ENCODE measurements at regions not wholly inside any gene's neighbourhood (a gene's known extent, or its start where the extent isn't known, plus 50 kb on each side); places are given as distances from the start of the nearest gene placed in this dataset.

DNA sequence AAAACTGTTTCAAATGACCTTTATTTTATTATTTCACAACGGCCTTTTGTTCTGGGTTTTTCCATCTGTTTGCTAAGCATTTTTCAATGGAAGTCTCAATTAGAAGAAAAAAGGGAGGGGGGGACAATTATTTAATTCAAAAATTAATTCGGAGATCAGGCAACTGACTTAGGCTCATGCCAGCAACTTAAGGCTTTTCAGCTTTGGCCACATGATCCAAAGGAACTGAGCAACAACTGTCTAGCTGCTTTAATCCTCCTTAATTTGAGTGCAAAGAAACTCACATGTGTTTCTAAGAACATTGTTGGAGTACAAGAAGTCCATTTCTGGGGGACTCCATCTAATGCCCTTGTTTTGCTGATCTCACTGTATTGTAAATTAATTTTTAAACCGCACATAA is 188.0 kb downstream of the EXOC5 start:
- Histone ChIP-seq H3K9me1 (ENCODE audit: control insufficient read depth, insufficient read depth, low read length) (no peaks in the 10 kb centered on the region), H3K27me3 (ENCODE audit: control insufficient read depth in 2 of 2, insufficient read depth in 2 of 2, low read length in 2 of 2) (no peaks in the 10 kb centered on the region; a peak in 2 of 5 replicates), H3K9ac (ENCODE audit: insufficient read depth in 1 of 2, low read depth in 2 of 2, low read length in 2 of 2) (no peak overlapping the region), H4K20me1 (replicated peaks; ENCODE audit: control insufficient read depth, insufficient read depth, low read length) (no peaks in the 10 kb centered on the region), H3K9me3 (replicated peaks; ENCODE audit: control insufficient read depth, insufficient read depth, low read depth, low read length) (no peaks in the 10 kb centered on the region), H3K27ac (ENCODE audit: extremely low read depth, low read depth, low read length) (no peak overlapping the region), H3K4me1 (replicated peaks in 1 of 2; ENCODE audit: control insufficient read depth in 2 of 2, insufficient read depth in 2 of 2, low read length in 2 of 2) (no peaks in the 10 kb centered on the region; a peak in 1 of 5 replicates), H3K79me2 (ENCODE audit: control insufficient read depth, insufficient read depth, low read length) (no peaks in the 10 kb centered on the region), H3K4me3 (no peak overlapping the region), H3K36me3 (ENCODE audit: control insufficient read depth, insufficient read depth, low read length) (no peaks in the 10 kb centered on the region), H2AFZ (ENCODE audit: low read depth, low read length) (no peak overlapping the region), H3K4me2 (ENCODE audit: insufficient read depth, low read length) (no peak overlapping the region)
- in situ Hi-C loops (cut with MboI) (no loop called here), intact Hi-C loops (cut with micrococcal nuclease) (no loop called here)
- WGBS (ENCODE audit: insufficient coverage, low coverage, missing lambda C conversion rate), result 0% methylated on average over 3 of the region's 3 CpGs
- BruUV-seq (replicated peaks), result no TSS peak
- DNase-seq (ENCODE audit: extremely low read depth in 1 of 4, low spot score in 3 of 4) (no peak), ATAC-seq (no peak), FAIRE-seq (no peak)
- CTCF ChIA-PET (ENCODE audit: low intra/inter-chr PET ratio), result no interaction called here
- POLR2A ChIA-PET, result no interaction called here
- no peak for TF ChIP-seq ZNF282 (CRISPR knock-in tag; IDR thresholded peaks at IDR 0.05)
- TF ChIP-seq NELFE (IDR thresholded peaks at IDR 0.05; ENCODE audit: insufficient read depth, insufficient read length), result no peak
- TF ChIP-seq BCOR (IDR thresholded peaks at IDR 0.05), result no peak
- no peak for TF ChIP-seq RNF2 (IDR thresholded peaks at IDR 0.05)
- TF ChIP-seq HOXB6 (CRISPR knock-in tag; IDR thresholded peaks at IDR 0.05; ENCODE audit: borderline replicate concordance), result no peak
- no peak for TF ChIP-seq MAFG (tag; conservative IDR thresholded peaks at IDR 0.05)
- no peak for TF ChIP-seq POLR2A (conservative IDR thresholded peaks at IDR 0.05)
- TF ChIP-seq NR3C1 (CRISPR knock-in tag; IDR thresholded peaks at IDR 0.05), result no peak
- no peak for TF ChIP-seq CBX2 (IDR thresholded peaks at IDR 0.05; ENCODE audit: insufficient read depth, low read length, poor library complexity, severe bottlenecking)
- TF ChIP-seq PHTF2 (CRISPR knock-in tag; IDR thresholded peaks at IDR 0.05), result no peak
- no peak for TF ChIP-seq ZNF830 (CRISPR knock-in tag; IDR thresholded peaks at IDR 0.05)
- no peak for TF ChIP-seq ZZZ3 (IDR thresholded peaks at IDR 0.05)
- no peak for TF ChIP-seq NCOA6 (IDR thresholded peaks at IDR 0.05)
- TF ChIP-seq, protein P1, sequence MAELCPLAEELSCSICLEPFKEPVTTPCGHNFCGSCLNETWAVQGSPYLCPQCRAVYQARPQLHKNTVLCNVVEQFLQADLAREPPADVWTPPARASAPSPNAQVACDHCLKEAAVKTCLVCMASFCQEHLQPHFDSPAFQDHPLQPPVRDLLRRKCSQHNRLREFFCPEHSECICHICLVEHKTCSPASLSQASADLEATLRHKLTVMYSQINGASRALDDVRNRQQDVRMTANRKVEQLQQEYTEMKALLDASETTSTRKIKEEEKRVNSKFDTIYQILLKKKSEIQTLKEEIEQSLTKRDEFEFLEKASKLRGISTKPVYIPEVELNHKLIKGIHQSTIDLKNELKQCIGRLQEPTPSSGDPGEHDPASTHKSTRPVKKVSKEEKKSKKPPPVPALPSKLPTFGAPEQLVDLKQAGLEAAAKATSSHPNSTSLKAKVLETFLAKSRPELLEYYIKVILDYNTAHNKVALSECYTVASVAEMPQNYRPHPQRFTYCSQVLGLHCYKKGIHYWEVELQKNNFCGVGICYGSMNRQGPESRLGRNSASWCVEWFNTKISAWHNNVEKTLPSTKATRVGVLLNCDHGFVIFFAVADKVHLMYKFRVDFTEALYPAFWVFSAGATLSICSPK (IDR thresholded peaks at IDR 0.05; ENCODE audit: borderline replicate concordance), result no peak

Measured in K562 (cell line).